Coronary artery (tissue), 2 donors: ENCODE measurements at regions not wholly inside any gene's neighbourhood (a gene's known extent, or its start where the extent isn't known, plus 50 kb on each side); places are given as distances from the start of the nearest gene placed in this dataset.

Source experiments
- DNase-seq: peaks from one replicate; pipeline ENCODE4 v3.0.0-alpha.2; 2017; ENCODE audit warnings: low spot score
- H3K27ac ChIP-seq, 2 donors: fragments of 200-600 bp; sonication (generic); one replicate each; pipeline ENCODE4 v1.5.1; 2016 to 2019
- H3K4me3 ChIP-seq: fragments of 200-600 bp; sonication (generic); 2 replicates; pipeline ENCODE4 v1.5.1; 2016; ENCODE audit warnings: mild to moderate bottlenecking, moderate library complexity
- TF ChIP-seq, protein P1 (sequence below): fragments of 200-600 bp; sonication (generic); IDR thresholded peaks from one replicate; pipeline ENCODE4 v1.5.1; 2019; ENCODE audit warnings: antibody characterized with exemption

DNA sequence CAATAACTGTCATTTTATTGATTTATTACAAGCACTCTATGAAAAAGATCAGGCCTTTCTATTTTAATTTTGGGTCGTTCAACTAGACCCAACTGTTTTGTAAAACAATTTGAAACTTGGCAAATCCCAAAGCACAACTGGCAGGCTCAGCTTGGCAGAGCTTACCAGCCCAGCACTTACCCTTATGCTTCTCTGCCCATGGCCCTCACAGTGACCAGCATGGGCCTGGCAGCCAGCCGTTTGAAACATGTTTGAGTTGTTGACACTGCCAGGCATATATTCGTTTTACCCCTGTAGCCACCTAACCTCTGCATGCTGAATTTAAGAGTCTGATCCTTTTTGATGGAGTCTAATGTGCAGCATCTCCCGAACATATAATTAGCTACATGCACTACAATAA, 796.7 kb upstream of the ADGRL2 start:
- DNase-seq: no peak
- H3K4me3 ChIP-seq: no peak overlapping the region
- TF ChIP-seq, protein P1, sequence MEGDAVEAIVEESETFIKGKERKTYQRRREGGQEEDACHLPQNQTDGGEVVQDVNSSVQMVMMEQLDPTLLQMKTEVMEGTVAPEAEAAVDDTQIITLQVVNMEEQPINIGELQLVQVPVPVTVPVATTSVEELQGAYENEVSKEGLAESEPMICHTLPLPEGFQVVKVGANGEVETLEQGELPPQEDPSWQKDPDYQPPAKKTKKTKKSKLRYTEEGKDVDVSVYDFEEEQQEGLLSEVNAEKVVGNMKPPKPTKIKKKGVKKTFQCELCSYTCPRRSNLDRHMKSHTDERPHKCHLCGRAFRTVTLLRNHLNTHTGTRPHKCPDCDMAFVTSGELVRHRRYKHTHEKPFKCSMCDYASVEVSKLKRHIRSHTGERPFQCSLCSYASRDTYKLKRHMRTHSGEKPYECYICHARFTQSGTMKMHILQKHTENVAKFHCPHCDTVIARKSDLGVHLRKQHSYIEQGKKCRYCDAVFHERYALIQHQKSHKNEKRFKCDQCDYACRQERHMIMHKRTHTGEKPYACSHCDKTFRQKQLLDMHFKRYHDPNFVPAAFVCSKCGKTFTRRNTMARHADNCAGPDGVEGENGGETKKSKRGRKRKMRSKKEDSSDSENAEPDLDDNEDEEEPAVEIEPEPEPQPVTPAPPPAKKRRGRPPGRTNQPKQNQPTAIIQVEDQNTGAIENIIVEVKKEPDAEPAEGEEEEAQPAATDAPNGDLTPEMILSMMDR: no peak
- no peak overlapping the region for H3K27ac ChIP-seq

DNA sequence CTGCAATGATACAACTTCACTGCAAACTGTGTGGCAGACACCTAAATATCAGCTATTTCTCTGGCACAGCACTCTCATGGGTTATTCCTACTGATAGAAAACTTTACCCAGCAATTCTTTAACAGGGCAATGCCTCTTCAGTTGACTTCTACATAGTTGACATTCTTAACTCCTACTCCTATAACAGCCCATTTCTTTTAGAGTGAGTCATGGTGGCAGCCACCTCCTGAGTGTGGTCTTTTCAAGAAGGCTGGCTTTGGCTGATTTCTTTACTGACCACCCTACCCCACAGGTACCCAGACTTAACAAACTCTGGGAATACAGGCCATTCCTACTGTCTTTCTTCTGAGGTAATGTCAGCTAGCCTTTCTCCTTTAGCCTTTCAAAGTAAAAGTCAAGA, 805.8 kb upstream of the ADGRL2 start:
- Histone ChIP-seq H3K4me3 (no peak overlapping the region), H3K27ac (no peak overlapping the region)
- TF ChIP-seq, protein P1: no peak
- DNase-seq: no peak

- DNase-seq: no peak
- TF ChIP-seq, protein P1: no peak
- H3K4me3 ChIP-seq: no peak overlapping the region
- H3K27ac ChIP-seq: no peak overlapping the region
These were observed 806.7 kb upstream of the ADGRL2 start for GRCh38 chr1:80994038-80994437.

- TF ChIP-seq, protein P1: no peak
- H3K27ac ChIP-seq: no peak overlapping the region
- H3K4me3 ChIP-seq: no peak overlapping the region
- no peak for DNase-seq
These were observed 807.4 kb upstream of the ADGRL2 start for GRCh38 chr1:80993154-80993980.

- Histone ChIP-seq H3K4me3 (no peak overlapping the region), H3K27ac (no peak overlapping the region)
- TF ChIP-seq, protein P1: no peak
- DNase-seq: no peak
These were observed 811.3 kb upstream of the ADGRL2 start for GRCh38 chr1:80989455-80989854.

GRCh38 chr1:80988926-80989325, 811.8 kb upstream of the ADGRL2 start:
- DNase-seq: no peak

DNA sequence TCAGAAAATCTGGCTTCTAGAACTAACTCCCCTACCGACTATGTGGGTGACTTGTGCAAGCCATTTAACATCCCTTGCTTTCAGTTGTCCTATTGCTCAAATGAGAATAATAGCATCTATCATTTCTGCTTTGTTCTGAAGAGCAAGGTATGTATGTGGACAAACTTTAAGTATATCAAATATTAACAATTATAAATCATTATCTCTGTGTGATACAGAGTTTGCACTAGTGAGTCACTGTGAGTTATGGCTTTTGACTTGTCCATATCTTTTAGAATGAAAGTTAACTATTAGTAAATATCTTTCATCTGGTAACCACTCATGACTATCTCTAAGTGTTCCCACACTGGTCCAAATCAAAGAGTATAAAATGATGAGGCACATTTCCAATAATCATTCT, 812.9 kb upstream of the ADGRL2 start:
- TF ChIP-seq, protein P1: no peak
- H3K27ac ChIP-seq: no peak overlapping the region
- DNase-seq: no peak
- H3K4me3 ChIP-seq: no peak overlapping the region

More at GRCh38 chr1:80988926-80989325, 811.8 kb upstream of the ADGRL2 start:
- H3K27ac ChIP-seq: no peak overlapping the region
- H3K4me3 ChIP-seq: no peak overlapping the region
- TF ChIP-seq, protein P1: no peak
